MM.1S (cell line): ENCODE measurements at regions not wholly inside any gene's neighbourhood (a gene's known extent, or its start where the extent isn't known, plus 50 kb on each side); places are given as distances from the start of the nearest gene placed in this dataset.

ENCODE experiments used
- DNase-seq: peaks from one replicate; pipeline ENCODE4 v3.0.0-alpha.2; 2015
- H2AFZ ChIP-seq: fragments of 300-600 bp; sonication (generic); 2 replicates; pipeline ENCODE4 v1.6.0; 2016; ENCODE audit warnings: antibody characterized with exemption, low read length
- H3F3A ChIP-seq: fragments of 300-600 bp; sonication (generic); 2 replicates; pipeline ENCODE4 v1.6.1; 2016; ENCODE audit warnings: mild to moderate bottlenecking, antibody characterized with exemption, low read length, moderate library complexity, mixed read lengths; ENCODE audit not compliant: insufficient read depth
- H3K27ac ChIP-seq: fragments of 300-600 bp; sonication (generic); 2 replicates; pipeline ENCODE4 v1.5.1; 2016; ENCODE audit warnings: mild to moderate bottlenecking, low read length
- H3K27me3 ChIP-seq: fragments of 300-600 bp; sonication (generic); replicated peaks from 2 replicates; pipeline ENCODE4 v1.6.0; 2016; ENCODE audit warnings: low read length; ENCODE audit not compliant: insufficient read depth
- H3K36me3 ChIP-seq: fragments of 300-600 bp; sonication (generic); replicated peaks from 2 replicates; pipeline ENCODE4 v1.6.1; 2016; ENCODE audit warnings: mild to moderate bottlenecking, low read length, mixed read lengths; ENCODE audit not compliant: insufficient read depth
- H3K4me1 ChIP-seq: fragments of 300-600 bp; sonication (generic); 2 replicates; pipeline ENCODE4 v1.6.1; 2016; ENCODE audit warnings: low read length, mixed read lengths
- H3K4me2 ChIP-seq: fragments of 300-600 bp; sonication (generic); 2 replicates; pipeline ENCODE4 v1.6.0; 2016; ENCODE audit warnings: low read depth, low read length
- H3K4me3 ChIP-seq: fragments of 300-600 bp; sonication (generic); 2 replicates; pipeline ENCODE4 v1.5.1; 2016; ENCODE audit warnings: low read length, mixed read lengths
- H3K79me2 ChIP-seq: fragments of 300-600 bp; sonication (generic); 2 replicates; pipeline ENCODE4 v1.6.1; 2016; ENCODE audit warnings: mixed run types, low read length, mixed read lengths
- H3K9ac ChIP-seq: fragments of 300-600 bp; sonication (generic); 2 replicates; pipeline ENCODE4 v1.6.1; 2016; ENCODE audit warnings: low read length, mixed read lengths
- H3K9me2 ChIP-seq: fragments of 300-600 bp; sonication (generic); replicated peaks from 2 replicates; pipeline ENCODE4 v1.6.1; 2016; ENCODE audit warnings: mild to moderate bottlenecking, low read length, mixed read lengths; ENCODE audit not compliant: insufficient read depth
- H3K9me3 ChIP-seq: fragments of 300-600 bp; sonication (generic); replicated peaks from 2 replicates; pipeline ENCODE4 v1.6.1; 2016; ENCODE audit warnings: mild to moderate bottlenecking, low read length, mixed read lengths; ENCODE audit not compliant: insufficient read depth
- H4K20me1 ChIP-seq: fragments of 300-600 bp; sonication (generic); 2 replicates; pipeline ENCODE4 v1.6.1; 2016; ENCODE audit warnings: mild to moderate bottlenecking, low read length, moderate library complexity, mixed read lengths; ENCODE audit not compliant: insufficient read depth
- CTCF ChIP-seq: fragments of 300-600 bp; sonication (generic); IDR thresholded peaks from 2 replicates; pipeline ENCODE4 v1.5.1; 2016; ENCODE audit warnings: antibody characterized with exemption, low read length, mixed read lengths
- EZH2 ChIP-seq: fragments of 300-600 bp; sonication (generic); optimal IDR thresholded peaks from 2 replicates; pipeline ENCODE3; 2017; ENCODE audit warnings: low read depth, mild to moderate bottlenecking, antibody characterized with exemption, low read length, mixed read lengths
- EZH2phosphoT487 ChIP-seq: fragments of 300-600 bp; sonication (generic); IDR thresholded peaks from 2 replicates; pipeline ENCODE4 v1.6.1; 2018; ENCODE audit warnings: antibody characterized with exemption, low read length

- H3K9me2 ChIP-seq: no peaks in the 10 kb centered on the region
- no peaks in the 10 kb centered on the region for H3F3A ChIP-seq
- no peak overlapping the region for H3K4me2 ChIP-seq
- H3K9me3 ChIP-seq: no peaks in the 10 kb centered on the region
- H4K20me1 ChIP-seq: no peaks in the 10 kb centered on the region; the same call in 1 of the 2 replicates
- no peaks in the 10 kb centered on the region for H3K36me3 ChIP-seq
- H3K9ac ChIP-seq: no peak overlapping the region
- H3K4me1 ChIP-seq: no peaks in the 10 kb centered on the region
- no peak overlapping the region for H3K27ac ChIP-seq
- no peaks in the 10 kb centered on the region for H3K27me3 ChIP-seq
- no peak for DNase-seq
- H3K4me3 ChIP-seq: no peak overlapping the region
- H2AFZ ChIP-seq: no peak overlapping the region
- TF ChIP-seq EZH2phosphoT487 (no peak), EZH2 (no peak), CTCF (no peak)
- H3K79me2 ChIP-seq: peaks cover 88% of the 10 kb centered on the region
Observed at GRCh38 chr17:77390870-77391269, 250.1 kb downstream of the SEC14L1 start.

- Histone ChIP-seq H3K4me3 (no peak overlapping the region), H3K9ac (no peak overlapping the region), H4K20me1 (no peaks in the 10 kb centered on the region; the same call in 1 of the 2 replicates), H3K27ac (no peak overlapping the region), H3K9me2 (no peaks in the 10 kb centered on the region), H3F3A (no peaks in the 10 kb centered on the region), H2AFZ (no peak overlapping the region), H3K36me3 (no peaks in the 10 kb centered on the region), H3K9me3 (no peaks in the 10 kb centered on the region), H3K4me1 (no peaks in the 10 kb centered on the region), H3K27me3 (no peaks in the 10 kb centered on the region), H3K79me2 (peaks cover 88% of the 10 kb centered on the region), H3K4me2 (no peak overlapping the region)
- TF ChIP-seq CTCF (no peak), EZH2phosphoT487 (no peak), EZH2 (no peak)
- DNase-seq: no peak
Observed at GRCh38 chr17:77391668-77392375, 251.1 kb downstream of the SEC14L1 start.

- Histone ChIP-seq H3F3A (no peaks in the 10 kb centered on the region), H4K20me1 (no peaks in the 10 kb centered on the region; the same call in 1 of the 2 replicates), H3K4me3 (no peak overlapping the region), H3K27ac (no peak overlapping the region), H2AFZ (no peak overlapping the region), H3K4me1 (no peaks in the 10 kb centered on the region), H3K9me2 (no peaks in the 10 kb centered on the region), H3K27me3 (no peaks in the 10 kb centered on the region), H3K36me3 (no peaks in the 10 kb centered on the region), H3K9ac (no peak overlapping the region), H3K4me2 (no peak overlapping the region), H3K79me2 (peaks cover 88% of the 10 kb centered on the region), H3K9me3 (no peaks in the 10 kb centered on the region)
- no peak for TF ChIP-seq CTCF
- TF ChIP-seq EZH2: no peak
- TF ChIP-seq EZH2phosphoT487: no peak
- DNase-seq: no peak
Observed at GRCh38 chr17:77392376-77393273, 251.9 kb downstream of the SEC14L1 start.
